Stimulated activated naive CD8-positive, alpha-beta T cell treated with anti-CD3 and anti-CD28 coated beads, Interleukin-15, amount 100 ng/mL, for 72 hours (primary cell): ENCODE measurements at regions not wholly inside any gene's neighbourhood (a gene's known extent, or its start where the extent isn't known, plus 50 kb on each side); places are given as distances from the start of the nearest gene placed in this dataset.

ENCODE experiments used
- ATAC-seq: fragments of 150-1000 bp; cut with Tn5 transposase; 2 replicates; pipeline ENCODE4 v1.10.0; 2021; ENCODE audit warnings: mild to moderate bottlenecking, moderate library complexity
- DNase-seq, 2 donors: peaks; one replicate each; pipeline ENCODE4 v3.0.0; 2021 to 2022
- H3K27ac Mint-ChIP-seq, 2 donors: one replicate each; pipeline ENCODE4 v1.8.0; 2022; ENCODE audit warnings: mild to moderate bottlenecking in 2 of 2, mixed read lengths in 2 of 2, moderate library complexity in 2 of 2
- H3K27me3 Mint-ChIP-seq: one replicate; pipeline ENCODE4 v1.8.0; 2022; ENCODE audit warnings: mixed read lengths
- H3K4me1 Mint-ChIP-seq: one replicate; pipeline ENCODE4 v1.8.0; 2022; ENCODE audit warnings: mild to moderate bottlenecking, mixed read lengths
- H3K4me3 Mint-ChIP-seq, 2 donors: one replicate each; pipeline ENCODE4 v1.8.0; 2022; ENCODE audit warnings: mild to moderate bottlenecking in 2 of 2, mixed read lengths in 2 of 2, moderate library complexity in 1 of 2
- H3K9me3 Mint-ChIP-seq, 2 donors: one replicate each; pipeline ENCODE4 v1.8.0; 2022; ENCODE audit warnings: mixed read lengths in 2 of 2

GRCh38 chr1:30151826-30152225 is 571.6 kb downstream of the MATN1 start:
- H3K9me3 Mint-ChIP-seq = peaks cover 10 to 34% of the 10 kb centered on the region in 2 donors
- no peak for ATAC-seq
- H3K27ac Mint-ChIP-seq = no peak overlapping the region
- no peak overlapping the region for H3K4me3 Mint-ChIP-seq
- DNase-seq = no peak
- H3K27me3 Mint-ChIP-seq = peaks cover 7% of the 10 kb centered on the region
- H3K4me1 Mint-ChIP-seq = no peaks in the 10 kb centered on the region

GRCh38 chr1:30151119-30151518 is 572.3 kb downstream of the MATN1 start:
- Mint-ChIP-seq H3K9me3 (peaks cover 10 to 34% of the 10 kb centered on the region in 2 donors), H3K27ac (no peak overlapping the region), H3K4me3 (no peak overlapping the region), H3K27me3 (peaks cover 7% of the 10 kb centered on the region), H3K4me1 (no peaks in the 10 kb centered on the region)
- no peak for DNase-seq
- no peak for ATAC-seq

- DNase-seq = no peak
- no peaks in the 10 kb centered on the region for H3K4me1 Mint-ChIP-seq
- no peak overlapping the region for H3K27ac Mint-ChIP-seq
Measured at GRCh38 chr1:30149226-30149625, 574.2 kb downstream of the MATN1 start.

GRCh38 chr1:30148676-30149075 is 574.7 kb downstream of the MATN1 start:
- no peaks in the 10 kb centered on the region for H3K4me1 Mint-ChIP-seq
- no peak for DNase-seq
- no peak overlapping the region for H3K4me3 Mint-ChIP-seq
- H3K27ac Mint-ChIP-seq = no peak overlapping the region
- H3K9me3 Mint-ChIP-seq = peaks cover 15 to 18% of the 10 kb centered on the region in 2 donors
- peaks cover 31% of the 10 kb centered on the region for H3K27me3 Mint-ChIP-seq
- no peak for ATAC-seq

More at GRCh38 chr1:30149226-30149625, 574.2 kb downstream of the MATN1 start:
- no peak overlapping the region for H3K4me3 Mint-ChIP-seq
- peaks cover 26% of the 10 kb centered on the region for H3K27me3 Mint-ChIP-seq
- no peak for ATAC-seq
- H3K9me3 Mint-ChIP-seq = peaks cover 10 to 18% of the 10 kb centered on the region in 2 donors

- Mint-ChIP-seq H3K27ac (no peak overlapping the region), H3K4me1 (no peaks in the 10 kb centered on the region), H3K27me3 (peaks cover 24% of the 10 kb centered on the region), H3K9me3 (peaks cover 10 to 12% of the 10 kb centered on the region in 2 donors), H3K4me3 (no peak overlapping the region)
- DNase-seq (no peak), ATAC-seq (no peak)
Measured at GRCh38 chr1:30147188-30147587, 576.2 kb downstream of the MATN1 start.

GRCh38 chr1:30146448-30146847 is 576.9 kb downstream of the MATN1 start:
- no peak overlapping the region for H3K27ac Mint-ChIP-seq
- H3K4me1 Mint-ChIP-seq = no peaks in the 10 kb centered on the region
- DNase-seq (no peak), ATAC-seq (no peak)
- H3K9me3 Mint-ChIP-seq = peaks cover 3 to 10% of the 10 kb centered on the region in 2 donors
- no peak overlapping the region for H3K4me3 Mint-ChIP-seq
- H3K27me3 Mint-ChIP-seq = peaks cover 24% of the 10 kb centered on the region

GRCh38 chr1:30145723-30146303 is 577.6 kb downstream of the MATN1 start:
- no peak overlapping the region for H3K27ac Mint-ChIP-seq
- no peak for DNase-seq
- ATAC-seq = no peak
- peaks cover 24% of the 10 kb centered on the region for H3K27me3 Mint-ChIP-seq
- H3K9me3 Mint-ChIP-seq = peaks cover 0 to 5% of the 10 kb centered on the region in 2 donors
- H3K4me3 Mint-ChIP-seq = no peak overlapping the region
- H3K4me1 Mint-ChIP-seq = no peaks in the 10 kb centered on the region

- no peak for DNase-seq
- peaks cover 0 to 5% of the 10 kb centered on the region in 2 donors for H3K9me3 Mint-ChIP-seq
- no peak overlapping the region for H3K27ac Mint-ChIP-seq
- H3K4me1 Mint-ChIP-seq = no peaks in the 10 kb centered on the region
- ATAC-seq = no peak
- peaks cover 31% of the 10 kb centered on the region for H3K27me3 Mint-ChIP-seq
- no peak overlapping the region for H3K4me3 Mint-ChIP-seq
Measured at GRCh38 chr1:30144831-30145230, 578.6 kb downstream of the MATN1 start.

- Mint-ChIP-seq H3K4me1 (no peaks in the 10 kb centered on the region), H3K27me3 (peaks cover 31% of the 10 kb centered on the region), H3K27ac (no peak overlapping the region), H3K9me3 (peaks cover 0 to 5% of the 10 kb centered on the region in 2 donors), H3K4me3 (no peak overlapping the region)
- DNase-seq = no peak
- ATAC-seq = no peak
Measured at GRCh38 chr1:30143517-30143916, 579.9 kb downstream of the MATN1 start.

GRCh38 chr1:30140566-30140965 is 582.8 kb downstream of the MATN1 start:
- DNase-seq (no peak), ATAC-seq (no peak)
- H3K9me3 Mint-ChIP-seq = peaks cover 0 to 5% of the 10 kb centered on the region in 2 donors
- no peak overlapping the region for H3K27ac Mint-ChIP-seq
- peaks cover 25% of the 10 kb centered on the region for H3K27me3 Mint-ChIP-seq
- H3K4me3 Mint-ChIP-seq = no peak overlapping the region
- no peaks in the 10 kb centered on the region for H3K4me1 Mint-ChIP-seq

GRCh38 chr1:30138891-30139290 is 584.5 kb downstream of the MATN1 start:
- H3K4me3 Mint-ChIP-seq = no peak overlapping the region
- H3K27ac Mint-ChIP-seq = no peak overlapping the region
- ATAC-seq (no peak), DNase-seq (no peak)
- peaks cover 0 to 2% of the 10 kb centered on the region in 2 donors for H3K9me3 Mint-ChIP-seq
- no peaks in the 10 kb centered on the region for H3K4me1 Mint-ChIP-seq
- H3K27me3 Mint-ChIP-seq = peaks cover 9% of the 10 kb centered on the region

GRCh38 chr1:30137001-30137400 is 586.4 kb downstream of the MATN1 start:
- Mint-ChIP-seq H3K27me3 (peaks cover 6% of the 10 kb centered on the region), H3K4me1 (no peaks in the 10 kb centered on the region), H3K27ac (no peak overlapping the region), H3K9me3 (no peaks in the 10 kb centered on the region), H3K4me3 (no peak overlapping the region)
- DNase-seq = no peak
- ATAC-seq = no peak

GRCh38 chr1:30135698-30136097 is 587.7 kb downstream of the MATN1 start:
- Mint-ChIP-seq H3K4me3 (no peak overlapping the region), H3K27ac (no peak overlapping the region), H3K4me1 (no peaks in the 10 kb centered on the region), H3K27me3 (peaks cover 11% of the 10 kb centered on the region), H3K9me3 (no peaks in the 10 kb centered on the region)
- ATAC-seq = no peak
- DNase-seq = no peak

- no peak overlapping the region for H3K27ac Mint-ChIP-seq
- no peak overlapping the region for H3K4me3 Mint-ChIP-seq
- no peak for DNase-seq
- ATAC-seq = no peak
- H3K4me1 Mint-ChIP-seq = no peaks in the 10 kb centered on the region
- H3K27me3 Mint-ChIP-seq = peaks cover 5% of the 10 kb centered on the region
- no peaks in the 10 kb centered on the region for H3K9me3 Mint-ChIP-seq
Measured at GRCh38 chr1:30134466-30135217, 588.7 kb downstream of the MATN1 start.

GRCh38 chr1:30133414-30134055 is 589.9 kb downstream of the MATN1 start:
- Mint-ChIP-seq H3K27ac (no peak overlapping the region), H3K27me3 (peaks cover 5% of the 10 kb centered on the region), H3K4me3 (no peak overlapping the region), H3K4me1 (no peaks in the 10 kb centered on the region), H3K9me3 (no peaks in the 10 kb centered on the region)
- DNase-seq (no peak), ATAC-seq (no peak)

- Mint-ChIP-seq H3K27ac (no peak overlapping the region), H3K4me1 (no peaks in the 10 kb centered on the region), H3K9me3 (no peaks in the 10 kb centered on the region), H3K4me3 (no peak overlapping the region), H3K27me3 (peaks cover 5% of the 10 kb centered on the region)
- no peak for DNase-seq
- ATAC-seq = no peak
Measured at GRCh38 chr1:30132602-30133286, 590.6 kb downstream of the MATN1 start.
